Adrenal gland (tissue), 5 donors: ENCODE measurements at regions not wholly inside any gene's neighbourhood (a gene's known extent, or its start where the extent isn't known, plus 50 kb on each side); places are given as distances from the start of the nearest gene placed in this dataset.

Source experiments
- POLR2A ChIP-seq, 2 donors: fragments of 450-650 bp; IDR thresholded peaks; one replicate each; pipeline ENCODE4 v1.6.1; 2017; ENCODE audit warnings: antibody characterized with exemption in 2 of 2, mild to moderate bottlenecking in 2 of 2, moderate library complexity in 1 of 2
- TF ChIP-seq, protein P1 (sequence below), 6 experiments: fragments of 450-650 bp in 4 of 6; fragments of 200-600 bp in 2 of 6; sonication (generic) in 1 of 6; IDR thresholded peaks; 1 replicate in 5 of 6; 2 replicates in 1 of 6; pipeline versions ENCODE4 v1.5.1 to v1.8.0; 2016 to 2021; ENCODE audit warnings: antibody characterized with exemption in 6 of 6, mild to moderate bottlenecking in 2 of 6, moderate library complexity in 1 of 6
- donor health status: DM: no; HTN: no; CAD: no.

DNA sequence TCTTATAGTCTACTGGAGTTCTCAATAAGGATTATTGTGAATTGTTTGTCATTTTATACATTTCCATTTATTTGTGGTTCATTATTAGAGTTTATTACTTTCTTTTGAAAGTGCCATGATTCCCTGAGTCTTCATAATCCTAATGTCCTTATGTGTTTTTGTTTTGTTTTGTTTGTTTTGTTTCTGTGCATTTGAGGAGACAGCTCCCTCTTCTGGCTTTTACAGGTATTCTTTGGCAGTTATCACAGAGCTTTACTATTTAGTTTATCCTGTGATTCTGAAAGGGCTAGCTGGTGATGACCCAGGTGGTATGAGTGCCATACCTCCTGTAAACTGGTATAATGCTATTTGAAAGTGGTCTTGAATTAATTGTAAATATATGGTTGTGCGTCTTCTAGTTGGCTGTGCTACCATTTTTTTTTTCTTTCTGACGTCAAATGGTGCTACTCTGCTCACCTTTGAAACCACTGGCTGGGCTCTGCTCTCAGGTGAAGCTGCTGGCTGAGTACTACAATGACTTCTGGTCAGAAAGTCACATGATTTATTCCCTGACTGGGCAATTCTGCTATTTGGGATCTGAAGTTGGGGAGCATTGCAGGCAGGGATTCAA lies 751.2 kb downstream of the JRKL start:
- TF ChIP-seq, protein P1, sequence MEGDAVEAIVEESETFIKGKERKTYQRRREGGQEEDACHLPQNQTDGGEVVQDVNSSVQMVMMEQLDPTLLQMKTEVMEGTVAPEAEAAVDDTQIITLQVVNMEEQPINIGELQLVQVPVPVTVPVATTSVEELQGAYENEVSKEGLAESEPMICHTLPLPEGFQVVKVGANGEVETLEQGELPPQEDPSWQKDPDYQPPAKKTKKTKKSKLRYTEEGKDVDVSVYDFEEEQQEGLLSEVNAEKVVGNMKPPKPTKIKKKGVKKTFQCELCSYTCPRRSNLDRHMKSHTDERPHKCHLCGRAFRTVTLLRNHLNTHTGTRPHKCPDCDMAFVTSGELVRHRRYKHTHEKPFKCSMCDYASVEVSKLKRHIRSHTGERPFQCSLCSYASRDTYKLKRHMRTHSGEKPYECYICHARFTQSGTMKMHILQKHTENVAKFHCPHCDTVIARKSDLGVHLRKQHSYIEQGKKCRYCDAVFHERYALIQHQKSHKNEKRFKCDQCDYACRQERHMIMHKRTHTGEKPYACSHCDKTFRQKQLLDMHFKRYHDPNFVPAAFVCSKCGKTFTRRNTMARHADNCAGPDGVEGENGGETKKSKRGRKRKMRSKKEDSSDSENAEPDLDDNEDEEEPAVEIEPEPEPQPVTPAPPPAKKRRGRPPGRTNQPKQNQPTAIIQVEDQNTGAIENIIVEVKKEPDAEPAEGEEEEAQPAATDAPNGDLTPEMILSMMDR (IDR thresholded peaks at IDR 0.05), result peak; percentile 35 to 80 (median 61)
- no peak for TF ChIP-seq POLR2A (IDR thresholded peaks at IDR 0.05)
